ENCODE measurements at regions not wholly inside any gene's neighbourhood (a gene's known extent, or its start where the extent isn't known, plus 50 kb on each side); places are given as distances from the start of the nearest gene placed in this dataset.

- TF ChIP-seq CTCF (IDR thresholded peaks at IDR 0.05): no peak
- no peak for TF ChIP-seq POLR2A (IDR thresholded peaks at IDR 0.05)
- no peak for TF ChIP-seq EP300 (IDR thresholded peaks at IDR 0.05; ENCODE audit: low read depth)
- TF ChIP-seq POLR2AphosphoS5 (IDR thresholded peaks at IDR 0.05): no peak
Measured at GRCh38 chr7:3232228-3232627, 68.8 kb upstream of the SDK1 start.
